GM18499 (cell line): ENCODE measurements at regions not wholly inside any gene's neighbourhood (a gene's known extent, or its start where the extent isn't known, plus 50 kb on each side); places are given as distances from the start of the nearest gene placed in this dataset.
"Not testable (repeated sequence)": the region's sequence is repeated elsewhere in the genome, so short reads cannot be mapped to it uniquely, and the experiment has no call there.

Experiments
- ATAC-seq: cut with Tn5 transposase; IDR thresholded peaks from one replicate; pipeline ENCODE4 v1.9.1; 2021; ENCODE audit warnings: moderate number of reproducible peaks; ENCODE audit not compliant: insufficient read depth, unreplicated experiment

DNA sequence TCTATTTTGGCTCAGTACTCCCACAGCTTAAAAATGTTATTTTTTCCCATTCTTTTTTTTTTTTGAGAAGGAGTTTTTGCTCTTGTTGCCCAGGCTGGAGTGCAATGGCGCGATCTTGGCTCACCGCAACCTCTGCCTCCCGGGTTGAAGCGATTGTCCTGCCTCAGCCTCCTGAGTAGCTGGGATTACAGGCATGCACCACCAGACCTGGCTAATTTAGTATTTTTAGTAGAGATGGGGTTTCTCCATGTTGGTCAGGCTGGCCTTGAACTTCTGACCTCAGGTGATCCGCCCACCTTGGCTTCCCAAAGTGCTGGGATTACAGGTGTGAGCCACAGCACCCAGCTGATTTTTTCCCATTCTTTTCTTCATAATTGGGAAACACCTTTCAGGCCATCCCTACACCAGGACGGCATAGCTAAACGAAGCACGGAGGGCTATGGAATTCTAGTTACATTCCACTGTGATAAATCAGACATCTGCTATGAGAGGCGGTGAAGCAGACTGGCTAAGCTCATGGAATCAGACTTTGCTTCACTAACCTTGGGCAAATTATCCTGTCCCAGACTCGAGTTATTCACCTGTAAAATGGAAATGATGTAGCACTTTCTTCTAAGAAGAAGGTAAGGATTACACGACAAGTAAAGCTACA is 68.7 kb upstream of the ZFAND5 start:
- not testable (repeated sequence) for ATAC-seq

DNA sequence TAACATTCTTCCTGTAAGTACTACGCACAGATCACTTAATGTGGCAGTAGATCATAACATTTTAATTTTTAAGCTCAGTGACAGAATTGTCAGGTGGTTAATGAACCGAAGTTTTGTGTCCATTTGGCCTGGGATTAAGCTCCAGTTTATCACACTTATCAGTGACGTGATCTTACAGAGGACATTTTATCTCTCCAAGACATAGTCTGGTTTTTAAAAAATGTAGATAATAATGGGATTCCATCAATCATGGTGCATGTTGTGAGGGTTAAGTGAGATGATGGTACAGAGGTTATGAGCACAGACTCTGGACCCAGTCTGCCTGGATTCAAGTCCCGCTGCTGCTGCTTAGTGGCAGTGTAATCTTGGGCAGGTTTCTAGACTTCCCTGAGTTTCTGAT is 66.0 kb upstream of the ZFAND5 start:
- no peak for ATAC-seq

DNA sequence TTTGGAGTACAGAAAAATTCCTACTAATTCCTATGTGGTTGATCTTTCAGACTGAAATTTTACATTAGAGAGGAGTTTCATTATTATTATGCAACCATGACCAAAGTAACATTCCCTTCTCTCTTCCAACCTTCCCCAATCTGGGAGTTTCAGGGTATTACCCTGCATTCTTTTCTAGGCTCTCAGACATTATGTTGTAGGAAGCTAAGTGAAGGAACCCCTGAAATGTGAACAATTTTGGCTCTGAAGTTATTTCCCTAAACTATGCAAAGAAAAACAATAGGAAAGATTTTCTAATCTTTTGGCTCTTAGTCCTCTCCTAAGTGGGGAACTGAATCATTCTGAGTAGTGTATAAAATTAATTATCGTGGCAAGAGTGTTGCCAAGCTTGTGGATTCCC is 63.3 kb upstream of the ZFAND5 start:
- no peak for ATAC-seq

DNA sequence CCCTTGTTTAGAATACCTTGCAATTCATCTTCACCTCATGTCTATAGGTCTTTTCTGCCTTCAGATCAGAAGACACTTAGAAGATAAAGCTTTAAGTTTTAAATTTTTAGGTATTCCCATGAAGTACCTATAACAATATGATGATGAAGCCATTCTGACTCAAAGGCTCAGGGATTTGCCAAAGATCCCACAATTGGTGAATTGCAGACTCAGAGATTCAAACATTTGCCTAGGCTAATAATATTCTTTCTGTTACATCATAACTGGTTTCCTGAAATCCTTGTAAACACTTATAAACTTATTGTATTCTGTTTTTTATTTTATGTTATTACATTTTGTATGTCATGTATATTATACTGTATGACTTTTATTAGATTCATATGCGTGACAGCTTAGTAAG is 62.8 kb upstream of the ZFAND5 start:
- ATAC-seq = no peak

DNA sequence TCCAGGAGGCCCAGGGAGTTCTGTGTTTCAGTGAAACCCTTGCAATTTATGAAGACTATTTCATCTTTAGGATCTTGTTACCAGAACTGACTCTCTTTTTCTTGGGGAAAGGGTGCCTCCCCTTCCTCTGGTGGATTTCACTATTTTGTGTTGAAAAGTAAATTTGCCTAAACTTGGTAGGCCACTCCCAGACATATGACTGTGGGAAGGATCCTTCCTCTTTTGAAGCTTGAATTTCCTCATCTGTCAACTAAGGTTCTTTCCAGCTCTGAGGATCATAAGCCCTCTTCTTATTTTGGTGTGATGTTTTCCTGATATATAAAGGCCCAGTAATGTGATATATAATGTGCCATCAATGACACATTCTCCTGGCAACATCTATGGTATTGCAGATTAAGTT is 59.1 kb upstream of the ZFAND5 start:
- ATAC-seq = no peak

DNA sequence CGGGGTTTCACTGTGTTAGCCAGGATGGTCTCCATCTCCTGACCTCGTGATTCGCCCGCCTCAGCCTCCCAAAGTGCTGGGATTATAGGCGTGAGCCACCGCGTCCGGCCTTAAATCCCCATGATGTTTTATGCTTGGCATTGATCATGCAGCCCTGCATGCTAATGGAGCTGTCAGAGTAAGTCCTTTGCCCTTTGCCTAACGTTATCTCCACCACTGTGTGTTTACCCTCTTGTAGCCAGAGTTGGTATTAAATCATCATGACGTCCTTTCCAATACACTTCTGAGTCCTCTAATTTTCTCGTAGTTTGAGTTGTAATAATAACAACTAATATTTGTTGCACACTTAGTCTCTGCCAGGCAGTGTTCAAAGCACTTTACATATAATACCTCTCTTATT is 57.2 kb upstream of the ZFAND5 start:
- no peak for ATAC-seq

DNA sequence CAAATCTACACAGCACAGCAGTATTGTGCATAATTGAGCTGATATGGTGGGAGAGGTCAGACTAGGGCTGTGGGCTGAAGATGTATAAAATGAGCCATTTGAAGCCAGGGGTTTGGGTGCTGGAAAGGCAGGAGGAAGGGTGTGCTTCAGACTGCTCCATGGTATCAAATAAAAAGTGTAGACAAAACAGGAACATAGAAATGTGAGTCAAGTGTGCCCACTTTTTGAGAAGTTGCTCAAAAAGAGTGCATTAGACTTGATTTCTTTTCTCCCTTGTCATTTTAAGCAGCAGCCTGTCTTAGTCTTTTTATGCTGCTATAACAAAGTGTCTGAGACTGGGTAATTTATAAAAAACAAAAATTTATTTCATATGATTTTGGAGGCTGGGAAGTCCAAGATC is 55.8 kb upstream of the ZFAND5 start:
- no peak for ATAC-seq

DNA sequence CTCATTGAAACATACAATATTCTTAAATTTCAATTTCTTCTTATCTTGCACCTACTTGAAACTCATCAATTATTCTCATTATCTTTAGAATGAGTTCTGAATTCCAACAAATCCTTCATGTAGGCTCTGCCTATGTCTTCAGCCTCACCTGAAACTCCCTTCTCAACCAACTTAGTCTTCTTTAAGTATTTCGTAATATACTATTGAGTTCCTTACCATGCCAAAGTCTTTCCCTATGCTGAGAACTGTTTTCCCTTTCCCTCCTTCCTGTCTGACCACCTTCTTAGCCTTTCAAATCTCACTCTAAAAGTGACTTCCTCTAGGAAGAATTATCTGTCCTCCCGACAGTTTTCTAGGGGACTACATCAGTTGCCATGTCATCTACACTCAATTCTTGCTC is 50.9 kb upstream of the ZFAND5 start:
- no peak for ATAC-seq

DNA sequence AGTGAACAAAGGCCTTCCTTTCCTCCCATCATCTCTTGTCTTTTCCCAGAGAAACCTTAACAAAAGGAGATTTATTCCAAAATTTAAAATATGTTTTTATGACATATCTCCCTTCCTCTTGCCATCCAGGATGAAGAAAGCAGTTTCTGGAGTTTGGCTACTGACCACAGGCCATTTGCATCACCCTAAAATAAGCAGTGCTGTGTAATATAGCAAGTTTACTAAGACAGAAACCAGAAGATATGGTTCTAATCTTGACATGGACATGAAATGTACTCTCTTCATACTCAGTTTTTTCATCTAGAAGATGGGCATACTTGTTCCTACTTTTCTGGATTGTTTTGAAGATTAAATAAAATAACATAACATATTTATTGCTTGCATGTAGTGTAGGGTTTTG is 50.2 kb upstream of the ZFAND5 start:
- no peak for ATAC-seq
